Adrenal gland (tissue), 5 donors: ENCODE measurements at regions not wholly inside any gene's neighbourhood (a gene's known extent, or its start where the extent isn't known, plus 50 kb on each side); places are given as distances from the start of the nearest gene placed in this dataset.

Experiments
- CTCF ChIP-seq, 6 experiments: fragments of 450-650 bp in 4 of 6; fragments of 200-600 bp in 2 of 6; sonication (generic) in 1 of 6; IDR thresholded peaks; 1 replicate in 5 of 6; 2 replicates in 1 of 6; pipeline versions ENCODE4 v1.5.1 to v1.8.0; 2016 to 2021; ENCODE audit warnings: antibody characterized with exemption in 6 of 6, mild to moderate bottlenecking in 2 of 6, moderate library complexity in 1 of 6
- POLR2A ChIP-seq, 2 donors: fragments of 450-650 bp; IDR thresholded peaks; one replicate each; pipeline ENCODE4 v1.6.1; 2017; ENCODE audit warnings: antibody characterized with exemption in 2 of 2, mild to moderate bottlenecking in 2 of 2, moderate library complexity in 1 of 2
- donor health status: DM: no; HTN: no; CAD: no.

DNA sequence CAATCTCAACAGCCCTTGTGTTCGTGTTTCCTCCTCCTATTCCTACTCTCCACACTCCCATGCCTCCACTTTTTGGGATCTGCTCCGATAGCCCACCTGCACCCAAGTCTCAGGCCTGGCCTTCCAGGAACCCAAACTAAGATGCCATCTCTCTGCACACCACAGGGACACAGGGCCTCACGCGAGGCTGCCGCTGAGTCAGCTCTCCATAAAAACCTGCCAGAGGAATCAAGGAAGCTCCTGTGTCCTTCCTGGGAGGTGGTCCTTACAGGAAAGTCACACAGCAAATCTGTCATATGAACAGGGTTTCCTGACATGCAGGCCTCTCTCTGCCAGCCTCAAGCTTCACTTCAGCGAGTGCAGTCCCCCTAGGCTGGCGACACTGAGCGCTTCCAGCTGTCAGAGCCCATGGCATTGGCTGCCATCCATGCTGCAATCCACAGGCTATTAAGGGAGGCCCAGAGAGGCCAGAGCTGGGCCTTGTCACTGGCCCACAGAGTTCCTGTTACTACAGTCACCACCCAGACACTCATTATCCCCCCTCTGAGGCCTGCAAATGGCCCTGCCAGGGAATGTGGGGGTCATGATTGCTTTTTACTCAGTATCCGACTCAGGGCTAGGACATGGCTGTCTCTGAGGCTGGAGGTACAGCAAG is 151.4 kb downstream of the OAT start:
- TF ChIP-seq CTCF (IDR thresholded peaks at IDR 0.05) = no peak
- TF ChIP-seq POLR2A (IDR thresholded peaks at IDR 0.05) = no peak
